DND-41 (cell line): ENCODE measurements at regions not wholly inside any gene's neighbourhood (a gene's known extent, or its start where the extent isn't known, plus 50 kb on each side); places are given as distances from the start of the nearest gene placed in this dataset.

Experiments
- ATAC-seq: fragments of 200-7000 bp; cut with Tn5 transposase; 3 replicates; pipeline ENCODE4 v1.9.1; 2021; ENCODE audit warnings: low read depth; ENCODE audit not compliant: insufficient read depth
- DNase-seq: peaks from one replicate; pipeline ENCODE4 v3.0.0-alpha.2; 2020
- H2AFZ ChIP-seq: 2 replicates; pipeline ENCODE4 v1.6.0; 2012; ENCODE audit warnings: low read depth, low read length
- H3K27ac ChIP-seq: 2 replicates; pipeline ENCODE4 v1.5.1; 2012; ENCODE audit warnings: low read length, inconsistent platforms
- H3K27me3 ChIP-seq: fragments of 200-600 bp; sonication (generic); 2 replicates; pipeline ENCODE4 v1.6.0; 2012; ENCODE audit warnings: low read length, mild to moderate bottlenecking, inconsistent platforms; ENCODE audit not compliant: insufficient read depth, poor library complexity
- H3K36me3 ChIP-seq: 2 replicates; pipeline ENCODE4 v1.5.1; 2012; ENCODE audit warnings: low read length, inconsistent platforms; ENCODE audit not compliant: insufficient read depth
- H3K4me1 ChIP-seq: 2 replicates; pipeline ENCODE4 v1.5.1; 2012; ENCODE audit warnings: mild to moderate bottlenecking, low read length; ENCODE audit not compliant: insufficient read depth
- H3K4me2 ChIP-seq: 2 replicates; pipeline ENCODE4 v1.6.0; 2012; ENCODE audit warnings: mild to moderate bottlenecking, moderate library complexity, low read length, inconsistent platforms; ENCODE audit not compliant: insufficient read depth
- H3K4me3 ChIP-seq, 2 experiments: fragments of 200-600 bp in 1 of 2; shearing (Covaris generic) in 1 of 2; 2 replicates each; pipeline ENCODE4 v1.5.1; 2012 to 2016; ENCODE audit warnings: inconsistent platforms in 2 of 2, low read length in 2 of 2, mild to moderate bottlenecking in 2 of 2, low read depth in 1 of 2, moderate library complexity in 1 of 2
- H3K79me2 ChIP-seq: 2 replicates; pipeline ENCODE4 v1.6.0; 2012; ENCODE audit warnings: low read length, inconsistent platforms; ENCODE audit not compliant: insufficient read depth
- H3K9ac ChIP-seq: 2 replicates; pipeline ENCODE4 v1.6.0; 2012; ENCODE audit warnings: low read depth, mild to moderate bottlenecking, inconsistent platforms, low read length, moderate library complexity
- H3K9me3 ChIP-seq: 2 replicates; pipeline ENCODE4 v1.5.1; 2012; ENCODE audit warnings: low read length, moderate library complexity, mild to moderate bottlenecking, inconsistent platforms; ENCODE audit not compliant: insufficient read depth, severe bottlenecking
- H4K20me1 ChIP-seq: 2 replicates; pipeline ENCODE4 v1.6.0; 2012; ENCODE audit warnings: low read length; ENCODE audit not compliant: insufficient read depth
- CTCF ChIP-seq: IDR thresholded peaks from 2 replicates; pipeline ENCODE4 v1.5.1; 2012; ENCODE audit warnings: borderline replicate concordance, low read length, moderate library complexity, mild to moderate bottlenecking; ENCODE audit not compliant: poor library complexity, severe bottlenecking; ENCODE audit errors: extremely low read depth
- EZH2 ChIP-seq: IDR thresholded peaks from 3 replicates; pipeline ENCODE4 v1.6.1; 2012; ENCODE audit warnings: borderline replicate concordance, low read depth, mild to moderate bottlenecking, moderate library complexity, low read length, inconsistent platforms; ENCODE audit not compliant: severe bottlenecking

- Histone ChIP-seq H3K4me2 (no peak overlapping the region), H3K79me2 (no peaks in the 10 kb centered on the region), H3K4me1 (peaks cover 14% of the 10 kb centered on the region), H3K36me3 (no peaks in the 10 kb centered on the region), H3K27ac (no peak overlapping the region), H3K9ac (no peak overlapping the region), H3K4me3 (no peak overlapping the region), H2AFZ (no peak overlapping the region), H3K27me3 (no peaks in the 10 kb centered on the region), H3K9me3 (no peaks in the 10 kb centered on the region), H4K20me1 (no peaks in the 10 kb centered on the region)
- TF ChIP-seq EZH2: no peak
- TF ChIP-seq CTCF: no peak
- DNase-seq (no peak), ATAC-seq (no peak)
Measured at GRCh38 chr20:23215344-23215995, 129.3 kb upstream of the CD93 start.

DNA sequence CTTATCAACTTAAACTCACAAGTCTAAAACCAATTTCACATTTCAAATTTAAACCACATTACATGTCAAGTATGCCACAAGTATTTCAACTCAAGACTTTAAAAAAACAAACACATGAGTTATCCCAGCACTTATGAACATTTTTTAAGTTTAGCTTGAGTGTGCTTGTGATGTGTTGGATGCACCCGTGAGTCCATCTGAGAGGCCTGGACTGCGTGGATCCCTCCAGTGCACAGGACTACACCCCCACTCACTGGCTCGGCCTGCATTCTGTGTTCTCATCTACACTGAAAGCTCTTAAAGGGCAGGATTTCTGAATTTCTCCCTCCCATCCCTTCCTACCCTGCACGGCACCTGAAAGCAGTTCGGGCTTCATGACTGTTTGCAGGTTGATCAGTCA is 128.8 kb upstream of the CD93 start:
- Histone ChIP-seq H3K4me2 (no peak overlapping the region), H3K36me3 (no peaks in the 10 kb centered on the region), H2AFZ (no peak overlapping the region), H3K9ac (no peak overlapping the region), H3K27me3 (no peaks in the 10 kb centered on the region), H3K4me1 (peaks cover 14% of the 10 kb centered on the region), H3K4me3 (no peak overlapping the region), H3K9me3 (no peaks in the 10 kb centered on the region), H4K20me1 (no peaks in the 10 kb centered on the region), H3K27ac (no peak overlapping the region), H3K79me2 (no peaks in the 10 kb centered on the region)
- ATAC-seq (no peak), DNase-seq (no peak)
- no peak for TF ChIP-seq EZH2
- no peak for TF ChIP-seq CTCF

DNA sequence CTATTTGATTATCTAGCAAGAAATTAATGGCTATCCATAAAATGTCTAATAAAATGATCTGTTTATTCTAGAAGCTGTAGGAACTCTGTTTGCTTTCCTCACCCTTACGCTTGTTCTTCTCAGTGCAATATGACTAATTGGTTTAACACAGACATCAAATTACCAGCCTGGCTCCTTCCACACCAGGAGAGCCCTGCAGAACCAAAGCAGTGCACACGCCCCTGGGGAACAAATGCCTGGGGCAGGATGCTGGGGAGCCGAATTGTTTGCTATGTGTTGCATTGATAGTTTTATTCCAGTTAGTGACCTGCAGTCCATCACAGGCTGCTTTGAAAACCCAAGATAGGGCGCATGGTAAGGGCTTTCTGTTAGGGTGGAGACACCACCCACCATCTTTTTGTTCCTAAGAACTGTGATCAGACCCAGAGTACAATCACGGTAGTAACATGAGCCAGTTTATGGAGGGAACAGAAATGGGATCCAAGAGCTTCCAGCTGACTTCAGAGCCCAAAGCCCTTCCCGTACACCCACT is 126.4 kb upstream of the CD93 start:
- ATAC-seq: no peak
- no peak for TF ChIP-seq CTCF
- no peak for TF ChIP-seq EZH2
- H3K4me2 ChIP-seq: no peak overlapping the region

More for the DNA sequence above, 126.4 kb upstream of the CD93 start:
- H3K4me3 ChIP-seq: no peak overlapping the region
- H3K9me3 ChIP-seq: no peaks in the 10 kb centered on the region
- H4K20me1 ChIP-seq: no peaks in the 10 kb centered on the region
- no peak overlapping the region for H3K9ac ChIP-seq
- H2AFZ ChIP-seq: no peak overlapping the region
- H3K79me2 ChIP-seq: no peaks in the 10 kb centered on the region
- DNase-seq: no peak
- peaks cover 14% of the 10 kb centered on the region for H3K4me1 ChIP-seq
- H3K27me3 ChIP-seq: no peaks in the 10 kb centered on the region
- no peaks in the 10 kb centered on the region for H3K36me3 ChIP-seq
- H3K27ac ChIP-seq: no peak overlapping the region
